DND-41 (cell line): ENCODE measurements at regions not wholly inside any gene's neighbourhood (a gene's known extent, or its start where the extent isn't known, plus 50 kb on each side); places are given as distances from the start of the nearest gene placed in this dataset.

Source experiments
- EZH2 ChIP-seq: IDR thresholded peaks from 3 replicates; pipeline ENCODE4 v1.6.1; 2012; ENCODE audit warnings: borderline replicate concordance, low read depth, mild to moderate bottlenecking, moderate library complexity, low read length, inconsistent platforms; ENCODE audit not compliant: severe bottlenecking
- TF ChIP-seq, protein P1 (sequence below): IDR thresholded peaks from 2 replicates; pipeline ENCODE4 v1.5.1; 2012; ENCODE audit warnings: borderline replicate concordance, low read length, moderate library complexity, mild to moderate bottlenecking; ENCODE audit not compliant: poor library complexity, severe bottlenecking; ENCODE audit errors: extremely low read depth

DNA sequence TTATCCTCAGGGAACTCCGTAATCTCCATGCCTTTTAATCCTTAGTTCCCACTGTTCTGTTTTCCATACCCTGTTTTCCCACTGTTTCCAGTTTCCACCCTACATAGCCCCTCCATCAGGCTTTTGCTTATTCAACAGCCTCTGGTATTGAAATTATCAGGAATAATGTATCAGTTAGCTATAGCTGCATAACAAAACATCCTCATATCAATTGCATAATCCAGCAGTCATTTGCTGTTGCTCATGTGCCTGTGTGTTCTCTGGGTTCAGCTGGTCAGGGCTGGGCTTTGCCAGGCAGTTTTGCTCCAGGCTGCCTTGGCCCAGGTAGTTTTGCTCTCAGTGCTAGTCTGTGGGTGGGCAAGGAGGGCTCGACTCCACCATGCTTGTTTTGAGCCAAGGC is 94.3 kb upstream of the FOXA2 start:
- TF ChIP-seq, protein P1, sequence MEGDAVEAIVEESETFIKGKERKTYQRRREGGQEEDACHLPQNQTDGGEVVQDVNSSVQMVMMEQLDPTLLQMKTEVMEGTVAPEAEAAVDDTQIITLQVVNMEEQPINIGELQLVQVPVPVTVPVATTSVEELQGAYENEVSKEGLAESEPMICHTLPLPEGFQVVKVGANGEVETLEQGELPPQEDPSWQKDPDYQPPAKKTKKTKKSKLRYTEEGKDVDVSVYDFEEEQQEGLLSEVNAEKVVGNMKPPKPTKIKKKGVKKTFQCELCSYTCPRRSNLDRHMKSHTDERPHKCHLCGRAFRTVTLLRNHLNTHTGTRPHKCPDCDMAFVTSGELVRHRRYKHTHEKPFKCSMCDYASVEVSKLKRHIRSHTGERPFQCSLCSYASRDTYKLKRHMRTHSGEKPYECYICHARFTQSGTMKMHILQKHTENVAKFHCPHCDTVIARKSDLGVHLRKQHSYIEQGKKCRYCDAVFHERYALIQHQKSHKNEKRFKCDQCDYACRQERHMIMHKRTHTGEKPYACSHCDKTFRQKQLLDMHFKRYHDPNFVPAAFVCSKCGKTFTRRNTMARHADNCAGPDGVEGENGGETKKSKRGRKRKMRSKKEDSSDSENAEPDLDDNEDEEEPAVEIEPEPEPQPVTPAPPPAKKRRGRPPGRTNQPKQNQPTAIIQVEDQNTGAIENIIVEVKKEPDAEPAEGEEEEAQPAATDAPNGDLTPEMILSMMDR = no peak
- TF ChIP-seq EZH2 = no peak
